GM23248 (cell line): ENCODE measurements at regions not wholly inside any gene's neighbourhood (a gene's known extent, or its start where the extent isn't known, plus 50 kb on each side); places are given as distances from the start of the nearest gene placed in this dataset.

ENCODE experiments used
- EZH2 ChIP-seq: fragments of 200-600 bp; sonication (generic); IDR thresholded peaks from 2 replicates; pipeline ENCODE4 v1.6.1; 2018; ENCODE audit warnings: antibody characterized with exemption, mild to moderate bottlenecking; ENCODE audit not compliant: insufficient read depth, poor library complexity, severe bottlenecking
- EZH2phosphoT487 ChIP-seq: fragments of 200-600 bp; sonication (generic); IDR thresholded peaks from 2 replicates; pipeline ENCODE4 v1.6.1; 2018; ENCODE audit warnings: antibody characterized with exemption, moderate library complexity, mild to moderate bottlenecking, low read depth; ENCODE audit not compliant: insufficient read depth

- TF ChIP-seq EZH2phosphoT487 (no peak), EZH2 (no peak)
Measured at GRCh38 chr2:223283771-223284170, 231.8 kb downstream of the KCNE4 start.
